K562 (cell line): ENCODE measurements at regions not wholly inside any gene's neighbourhood (a gene's known extent, or its start where the extent isn't known, plus 50 kb on each side); places are given as distances from the start of the nearest gene placed in this dataset.

Source experiments
- ATAC-seq: fragments of 200-7000 bp; cut with Tn5 transposase; 3 replicates; pipeline ENCODE4 v1.9.1; 2020; ENCODE audit warnings: moderate library complexity
- BruUV-seq: library from RNA; stranded (reverse); fragments of 400-500 nt; replicated peaks from 2 replicates; lab custom pipeline; 2021; lab: Mats Ljungman, UMichigan
- CTCF ChIA-PET: fragments of 300-600 bp; formaldehyde crosslinking; extraction: SDS; loops from one replicate; lab custom pipeline; 2021; ENCODE audit warnings: low intra/inter-chr PET ratio; lab: Yijun Ruan, JAX
- POLR2A ChIA-PET: fragments of 300-600, 350-650 bp; sonication (Branson Sonifier 250); formaldehyde crosslinking; extraction: SDS; loops from one replicate; lab custom pipeline; 2021; ENCODE audit warnings: antibody characterized with exemption, inconsistent platforms; lab: Yijun Ruan, JAX
- DNase-seq, 4 experiments: peaks; one replicate each; pipeline versions ENCODE4 v3.0.0 to v3.0.0-alpha.2; 2011 to 2018; ENCODE audit warnings: low spot score in 3 of 4, mixed read lengths in 3 of 4; ENCODE audit errors: extremely low read depth in 1 of 4
- FAIRE-seq: peaks from 2 replicates; lab custom pipeline; 2011; peaks lifted over from hg19 to GRCh38; lab: Jason Lieb, UNC
- H2AFZ ChIP-seq: 2 replicates; pipeline ENCODE4 v1.6.0; 2011; ENCODE audit warnings: low read depth, low read length, control low read depth, inconsistent platforms
- H3K27ac ChIP-seq: fragments of 200-600 bp; 3 replicates; pipeline ENCODE4 v1.8.0; 2011; ENCODE audit warnings: low read depth, mild to moderate bottlenecking, control low read depth, inconsistent platforms, low read length, moderate library complexity, mixed read lengths; ENCODE audit errors: extremely low read depth
- H3K27me3 ChIP-seq, 2 experiments: fragments of 300-600 bp in 1 of 2; 2 replicates in 1 of 2; 3 replicates in 1 of 2; pipeline versions ENCODE4 v1.6.0 to v1.8.0; 2011; ENCODE audit warnings: inconsistent platforms in 2 of 2, low read length in 2 of 2, mild to moderate bottlenecking in 1 of 2, mixed read lengths in 1 of 2, moderate library complexity in 1 of 2; ENCODE audit not compliant: control insufficient read depth in 2 of 2, insufficient read depth in 2 of 2
- H3K36me3 ChIP-seq: fragments of 300-600 bp; 3 replicates; pipeline ENCODE4 v1.8.0; 2011; ENCODE audit warnings: mild to moderate bottlenecking, low read length, inconsistent platforms; ENCODE audit not compliant: control insufficient read depth, insufficient read depth
- H3K4me1 ChIP-seq, 2 experiments: fragments of 200-600 bp in 1 of 2; replicated peaks in 1 of 2; 2 replicates in 1 of 2; 3 replicates in 1 of 2; pipeline versions ENCODE4 v1.5.1 to v1.8.0; 2011; ENCODE audit warnings: inconsistent platforms in 2 of 2, low read length in 2 of 2, mild to moderate bottlenecking in 1 of 2, mixed read lengths in 1 of 2, moderate library complexity in 1 of 2; ENCODE audit not compliant: control insufficient read depth in 2 of 2, insufficient read depth in 2 of 2
- H3K4me2 ChIP-seq: 2 replicates; pipeline ENCODE4 v1.6.1; 2011; ENCODE audit warnings: low read length, control low read depth, inconsistent platforms, mixed read lengths; ENCODE audit not compliant: insufficient read depth
- H3K4me3 ChIP-seq: fragments of 200-600 bp; sonication (generic), shearing (Covaris generic); 2 replicates; pipeline ENCODE4 v1.5.1; 2016; ENCODE audit warnings: control low read depth, inconsistent platforms
- H3K79me2 ChIP-seq: fragments of 200-600 bp; 3 replicates; pipeline ENCODE4 v1.8.0; 2011; ENCODE audit warnings: low read length, inconsistent platforms; ENCODE audit not compliant: control insufficient read depth, insufficient read depth
- H3K9ac ChIP-seq, 2 experiments: 2 replicates each; pipeline versions ENCODE4 v1.6.0 to v1.6.1; 2011; ENCODE audit warnings: low read depth in 2 of 2, low read length in 2 of 2, control low read depth in 1 of 2, inconsistent platforms in 1 of 2, mild to moderate bottlenecking in 1 of 2, mixed read lengths in 1 of 2; ENCODE audit not compliant: insufficient read depth in 1 of 2
- H3K9me1 ChIP-seq: one replicate; pipeline ENCODE4 v1.6.0; 2011; ENCODE audit warnings: inconsistent platforms, mild to moderate bottlenecking, low read length, moderate library complexity; ENCODE audit not compliant: control insufficient read depth, insufficient read depth
- H3K9me3 ChIP-seq: replicated peaks from 2 replicates; pipeline ENCODE4 v1.5.1; 2011; ENCODE audit warnings: low read depth, low read length, inconsistent platforms; ENCODE audit not compliant: control insufficient read depth, insufficient read depth
- H4K20me1 ChIP-seq: replicated peaks from 2 replicates; pipeline ENCODE4 v1.6.1; 2011; ENCODE audit warnings: low read length, inconsistent platforms, mixed read lengths; ENCODE audit not compliant: control insufficient read depth, insufficient read depth
- ARID3A ChIP-seq: IDR thresholded peaks from 2 replicates; pipeline ENCODE4 v1.6.1; 2012; ENCODE audit warnings: low read depth, low read length, improper control_type of control experiment, borderline replicate concordance
- BHLHE40 ChIP-seq: IDR thresholded peaks from 2 replicates; pipeline ENCODE4 v1.6.1; 2011; ENCODE audit warnings: low read length, improper control_type of control experiment
- COPS2 ChIP-seq: fragments of 450-650 bp; conservative IDR thresholded peaks from 2 replicates; pipeline ENCODE4 v1.6.1; 2016; ENCODE audit warnings: mild to moderate bottlenecking, moderate library complexity
- MAZ ChIP-seq, 2 experiments: fragments of 450-650 bp in 1 of 2; sonication (generic) in 1 of 2; formaldehyde crosslinking; IDR thresholded peaks in 1 of 2; conservative IDR thresholded peaks in 1 of 2; 2 replicates each; pipeline versions ENCODE4 v1.4.0 to v1.5.0; 2020; ENCODE audit warnings: mild to moderate bottlenecking in 1 of 2, missing genetic modification reagents in 1 of 2
- RB1 ChIP-seq: fragments of 450-650 bp; IDR thresholded peaks from 2 replicates; pipeline ENCODE4 v1.6.1; 2017; ENCODE audit warnings: low read depth, mild to moderate bottlenecking
- SP2 ChIP-seq: IDR thresholded peaks from 2 replicates; pipeline ENCODE4 v1.6.1; 2011; ENCODE audit warnings: mild to moderate bottlenecking, low read depth, low read length, moderate library complexity; ENCODE audit not compliant: poor library complexity, severe bottlenecking; ENCODE audit errors: extremely low read depth
- SRSF9 ChIP-seq: fragments of 200-400 bp; formaldehyde crosslinking; IDR thresholded peaks from 2 replicates; pipeline ENCODE4 v1.6.1; 2017; ENCODE audit warnings: low read depth, low read length, borderline replicate concordance
- TCF3 ChIP-seq: sonication (generic); formaldehyde crosslinking; IDR thresholded peaks from 2 replicates; pipeline ENCODE4 v1.4.0; 2020; ENCODE audit warnings: mild to moderate bottlenecking, missing genetic modification reagents
- WGBS: fragments of 100-300 bp; shearing (Covaris generic); methylation state at CpG from one replicate; pipeline ENCODE4 v1.1.6; 2016; ENCODE audit warnings: low coverage, mixed read lengths; ENCODE audit not compliant: insufficient coverage; ENCODE audit errors: missing lambda C conversion rate; 5-methylcytosine and 5-hydroxymethylcytosine counted together
- in situ Hi-C: fragments of 300-500 bp; cut with MboI; formaldehyde crosslinking; loops from 4 replicates; pipeline ENCODE4 v1.15.0; 2018; ENCODE audit warnings: inconsistent platforms, mixed read lengths
- intact Hi-C: fragments of 100-400 bp; cut with micrococcal nuclease; formaldehyde crosslinking; loops from 2 replicates; pipeline ENCODE4 v1.14.2; 2022
- TF ChIP-seq, protein P1 (sequence below), 3 experiments: fragments of 200-800 bp in 1 of 3; fragments of 250-450 bp in 1 of 3; fragments of 450-650 bp in 1 of 3; sonication (Bioruptor Pico) in 1 of 3; sonication (Bioruptor generic) in 1 of 3; formaldehyde crosslinking in 1 of 3; IDR thresholded peaks; 2 replicates each; pipeline versions ENCODE4 v1.6.1 to v1.8.0; 2016 to 2022; ENCODE audit warnings: mild to moderate bottlenecking in 2 of 3, missing genetic modification characterization in 2 of 3, missing compliant biosample characterization in 1 of 3, moderate library complexity in 1 of 3

DNA sequence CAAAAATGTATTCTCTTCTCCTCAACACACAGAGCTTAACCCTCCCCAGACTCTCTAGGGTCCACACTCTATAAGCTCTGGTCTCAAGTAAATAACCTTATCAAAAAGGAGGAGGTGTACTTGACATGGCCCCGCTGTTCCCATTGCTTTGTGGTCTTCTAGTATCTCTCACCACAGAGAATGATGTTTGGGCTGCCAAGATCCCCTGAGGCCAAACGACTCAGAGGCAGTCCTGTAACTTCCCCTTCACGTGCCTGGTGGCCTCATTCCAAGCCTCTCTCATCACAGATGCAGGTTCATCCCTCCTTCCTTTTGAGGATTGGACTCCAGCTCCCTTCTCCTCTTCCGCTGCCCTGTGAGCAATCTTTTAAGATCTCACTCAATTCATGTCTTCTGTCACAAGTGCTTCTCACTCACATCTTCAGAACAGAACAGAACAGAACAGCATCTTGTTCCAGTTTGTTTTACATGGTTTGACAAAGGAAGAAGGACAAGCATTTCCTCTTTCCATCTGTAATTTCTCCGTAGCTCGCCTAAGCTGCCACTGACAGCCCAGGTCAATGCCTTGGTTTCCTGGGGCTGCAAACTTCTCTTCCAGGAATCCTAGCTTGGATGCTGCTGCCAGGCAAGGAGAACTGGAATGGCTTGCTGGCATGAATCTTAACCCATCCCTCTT lies 541.5 kb downstream of the CD83 start:
- ATAC-seq: no peak
- 32% methylated on average over 6 of the region's 6 CpGs for WGBS
- Histone ChIP-seq H3K79me2 (no peaks in the 10 kb centered on the region), H3K4me1 (peaks cover 0 to 26% of the 10 kb centered on the region in 2 experiments; a peak in 3 of 5 replicates), H2AFZ (no peak overlapping the region), H4K20me1 (no peaks in the 10 kb centered on the region), H3K9me3 (no peaks in the 10 kb centered on the region), H3K27me3 (no peaks in the 10 kb centered on the region), H3K4me3 (no peak overlapping the region), H3K36me3 (no peaks in the 10 kb centered on the region)
- CTCF ChIA-PET: no interaction called here
- DNase-seq: no peak
- POLR2A ChIA-PET: interaction anchor here (0.5 kb wide), 1 partner anchor 846 kb away, joined by 3 read pairs; no protein-coding TSS in a partner anchor
- intact Hi-C loops: no loop called here
- 0 out of 2 replicates have a peak, but pooled peaks have one; percentile 5 for TF ChIP-seq TCF3
- TF ChIP-seq SRSF9: no peak
- TF ChIP-seq SP2: no peak
- peak; percentile 94 for TF ChIP-seq BHLHE40
- TF ChIP-seq COPS2: no peak
- TF ChIP-seq RB1: no peak
- TF ChIP-seq, all 486 proteins: peak for 2
- Histone ChIP-seq H3K9ac (no peak overlapping the region; a peak in 1 of 4 replicates), H3K27ac (no peak overlapping the region), H3K9me1 (no peaks in the 10 kb centered on the region), H3K4me2 (no peak overlapping the region)
- in situ Hi-C loops: no loop called here
- BruUV-seq: no TSS peak
- no peak for FAIRE-seq

DNA sequence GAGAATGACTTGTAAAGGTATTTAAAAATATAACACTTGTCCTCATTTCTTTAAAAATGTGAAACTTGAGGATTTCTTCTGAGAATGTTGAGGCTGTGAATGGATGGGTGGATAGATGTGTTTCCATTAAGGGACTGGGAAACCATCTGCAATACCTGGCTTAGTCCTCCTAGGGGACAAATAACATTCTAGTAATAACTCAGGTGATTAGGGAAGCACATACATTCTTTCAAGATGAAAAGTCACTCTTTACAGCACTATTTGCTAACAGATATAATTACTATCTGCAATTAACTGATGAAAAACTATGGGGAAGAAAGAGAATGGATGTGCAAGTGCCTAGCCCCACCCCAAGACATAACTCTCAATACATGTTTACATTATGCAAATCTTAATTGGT lies 542.3 kb downstream of the CD83 start:
- Histone ChIP-seq H3K9me1 (no peaks in the 10 kb centered on the region), H3K9ac (no peak overlapping the region), H3K4me3 (no peak overlapping the region), H3K27ac (no peak overlapping the region), H3K4me2 (no peak overlapping the region), H3K9me3 (no peaks in the 10 kb centered on the region), H3K36me3 (no peaks in the 10 kb centered on the region), H3K27me3 (no peaks in the 10 kb centered on the region), H3K4me1 (peaks cover 4 to 26% of the 10 kb centered on the region in 2 experiments; a peak in 4 of 5 replicates), H4K20me1 (no peaks in the 10 kb centered on the region), H2AFZ (no peak overlapping the region), H3K79me2 (no peaks in the 10 kb centered on the region)
- no peak for FAIRE-seq
- POLR2A ChIA-PET: interaction anchor here (2.0 kb wide), 1 partner anchor 26 kb away, joined by 5 read pairs; no protein-coding TSS in a partner anchor
- no peak for DNase-seq
- no peak for ATAC-seq
- in situ Hi-C loops (no loop called here), intact Hi-C loops (no loop called here)
- CTCF ChIA-PET: interaction anchor here (0.5 kb wide), 1 partner anchor 168 kb away, joined by 4 read pairs; no protein-coding TSS in a partner anchor
- BruUV-seq: no TSS peak
- TF ChIP-seq ARID3A (no peak), MAZ (CRISPR knock-in tag; conservative IDR thresholded peaks at IDR 0.05 in 1 of 2, IDR thresholded peaks at IDR 0.05 in 1 of 2) (no peak)
- TF ChIP-seq, protein P1, sequence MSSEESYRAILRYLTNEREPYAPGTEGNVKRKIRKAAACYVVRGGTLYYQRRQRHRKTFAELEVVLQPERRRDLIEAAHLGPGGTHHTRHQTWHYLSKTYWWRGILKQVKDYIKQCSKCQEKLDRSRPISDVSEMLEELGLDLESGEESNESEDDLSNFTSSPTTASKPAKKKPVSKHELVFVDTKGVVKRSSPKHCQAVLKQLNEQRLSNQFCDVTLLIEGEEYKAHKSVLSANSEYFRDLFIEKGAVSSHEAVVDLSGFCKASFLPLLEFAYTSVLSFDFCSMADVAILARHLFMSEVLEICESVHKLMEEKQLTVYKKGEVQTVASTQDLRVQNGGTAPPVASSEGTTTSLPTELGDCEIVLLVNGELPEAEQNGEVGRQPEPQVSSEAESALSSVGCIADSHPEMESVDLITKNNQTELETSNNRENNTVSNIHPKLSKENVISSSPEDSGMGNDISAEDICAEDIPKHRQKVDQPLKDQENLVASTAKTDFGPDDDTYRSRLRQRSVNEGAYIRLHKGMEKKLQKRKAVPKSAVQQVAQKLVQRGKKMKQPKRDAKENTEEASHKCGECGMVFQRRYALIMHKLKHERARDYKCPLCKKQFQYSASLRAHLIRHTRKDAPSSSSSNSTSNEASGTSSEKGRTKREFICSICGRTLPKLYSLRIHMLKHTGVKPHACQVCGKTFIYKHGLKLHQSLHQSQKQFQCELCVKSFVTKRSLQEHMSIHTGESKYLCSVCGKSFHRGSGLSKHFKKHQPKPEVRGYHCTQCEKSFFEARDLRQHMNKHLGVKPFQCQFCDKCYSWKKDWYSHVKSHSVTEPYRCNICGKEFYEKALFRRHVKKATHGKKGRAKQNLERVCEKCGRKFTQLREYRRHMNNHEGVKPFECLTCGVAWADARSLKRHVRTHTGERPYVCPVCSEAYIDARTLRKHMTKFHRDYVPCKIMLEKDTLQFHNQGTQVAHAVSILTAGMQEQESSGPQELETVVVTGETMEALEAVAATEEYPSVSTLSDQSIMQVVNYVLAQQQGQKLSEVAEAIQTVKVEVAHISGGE (CRISPR knock-in tag; IDR thresholded peaks at IDR 0.05): no peak
